ENCODE measurements at regions not wholly inside any gene's neighbourhood (a gene's known extent, or its start where the extent isn't known, plus 50 kb on each side); places are given as distances from the start of the nearest gene placed in this dataset.

GRCh38 chr21:16592381-16592780 lies 862.6 kb downstream of the USP25 start:
- no peak for DNase-seq (ENCODE audit: low spot score)
- Histone ChIP-seq H3K79me2 (replicated peaks; ENCODE audit: insufficient read depth) (no peaks in the 10 kb centered on the region), H3K36me3 (ENCODE audit: insufficient read depth) (no peaks in the 10 kb centered on the region), H3K4me1 (ENCODE audit: insufficient read depth) (peaks cover 11% of the 10 kb centered on the region), H3K9me2 (ENCODE audit: insufficient read depth) (no peaks in the 10 kb centered on the region), H3K27ac (ENCODE audit: low read depth) (no peak overlapping the region), H3K27me3 (ENCODE audit: insufficient read depth) (no peaks in the 10 kb centered on the region), H3K4me2 (no peak overlapping the region), H3F3A (replicated peaks; ENCODE audit: low read depth) (no peaks in the 10 kb centered on the region), H2AFZ (no peak overlapping the region), H3K4me3 (no peak overlapping the region), H4K20me1 (replicated peaks; ENCODE audit: insufficient read depth) (no peaks in the 10 kb centered on the region)
- Mint-ChIP-seq H3K4me3 (no peak overlapping the region), H3K27me3 (ENCODE audit: insufficient read depth, low read depth, poor library complexity) (no peaks in the 10 kb centered on the region), H3K4me1 (peaks cover 7% of the 10 kb centered on the region; the same call in 2 of the 3 replicates), H3K36me3 (ENCODE audit: low read depth) (no peaks in the 10 kb centered on the region), H3K9me3 (no peaks in the 10 kb centered on the region), H3K27ac (no peak overlapping the region)
- ATAC-seq: no peak
- TF ChIP-seq, protein P1, sequence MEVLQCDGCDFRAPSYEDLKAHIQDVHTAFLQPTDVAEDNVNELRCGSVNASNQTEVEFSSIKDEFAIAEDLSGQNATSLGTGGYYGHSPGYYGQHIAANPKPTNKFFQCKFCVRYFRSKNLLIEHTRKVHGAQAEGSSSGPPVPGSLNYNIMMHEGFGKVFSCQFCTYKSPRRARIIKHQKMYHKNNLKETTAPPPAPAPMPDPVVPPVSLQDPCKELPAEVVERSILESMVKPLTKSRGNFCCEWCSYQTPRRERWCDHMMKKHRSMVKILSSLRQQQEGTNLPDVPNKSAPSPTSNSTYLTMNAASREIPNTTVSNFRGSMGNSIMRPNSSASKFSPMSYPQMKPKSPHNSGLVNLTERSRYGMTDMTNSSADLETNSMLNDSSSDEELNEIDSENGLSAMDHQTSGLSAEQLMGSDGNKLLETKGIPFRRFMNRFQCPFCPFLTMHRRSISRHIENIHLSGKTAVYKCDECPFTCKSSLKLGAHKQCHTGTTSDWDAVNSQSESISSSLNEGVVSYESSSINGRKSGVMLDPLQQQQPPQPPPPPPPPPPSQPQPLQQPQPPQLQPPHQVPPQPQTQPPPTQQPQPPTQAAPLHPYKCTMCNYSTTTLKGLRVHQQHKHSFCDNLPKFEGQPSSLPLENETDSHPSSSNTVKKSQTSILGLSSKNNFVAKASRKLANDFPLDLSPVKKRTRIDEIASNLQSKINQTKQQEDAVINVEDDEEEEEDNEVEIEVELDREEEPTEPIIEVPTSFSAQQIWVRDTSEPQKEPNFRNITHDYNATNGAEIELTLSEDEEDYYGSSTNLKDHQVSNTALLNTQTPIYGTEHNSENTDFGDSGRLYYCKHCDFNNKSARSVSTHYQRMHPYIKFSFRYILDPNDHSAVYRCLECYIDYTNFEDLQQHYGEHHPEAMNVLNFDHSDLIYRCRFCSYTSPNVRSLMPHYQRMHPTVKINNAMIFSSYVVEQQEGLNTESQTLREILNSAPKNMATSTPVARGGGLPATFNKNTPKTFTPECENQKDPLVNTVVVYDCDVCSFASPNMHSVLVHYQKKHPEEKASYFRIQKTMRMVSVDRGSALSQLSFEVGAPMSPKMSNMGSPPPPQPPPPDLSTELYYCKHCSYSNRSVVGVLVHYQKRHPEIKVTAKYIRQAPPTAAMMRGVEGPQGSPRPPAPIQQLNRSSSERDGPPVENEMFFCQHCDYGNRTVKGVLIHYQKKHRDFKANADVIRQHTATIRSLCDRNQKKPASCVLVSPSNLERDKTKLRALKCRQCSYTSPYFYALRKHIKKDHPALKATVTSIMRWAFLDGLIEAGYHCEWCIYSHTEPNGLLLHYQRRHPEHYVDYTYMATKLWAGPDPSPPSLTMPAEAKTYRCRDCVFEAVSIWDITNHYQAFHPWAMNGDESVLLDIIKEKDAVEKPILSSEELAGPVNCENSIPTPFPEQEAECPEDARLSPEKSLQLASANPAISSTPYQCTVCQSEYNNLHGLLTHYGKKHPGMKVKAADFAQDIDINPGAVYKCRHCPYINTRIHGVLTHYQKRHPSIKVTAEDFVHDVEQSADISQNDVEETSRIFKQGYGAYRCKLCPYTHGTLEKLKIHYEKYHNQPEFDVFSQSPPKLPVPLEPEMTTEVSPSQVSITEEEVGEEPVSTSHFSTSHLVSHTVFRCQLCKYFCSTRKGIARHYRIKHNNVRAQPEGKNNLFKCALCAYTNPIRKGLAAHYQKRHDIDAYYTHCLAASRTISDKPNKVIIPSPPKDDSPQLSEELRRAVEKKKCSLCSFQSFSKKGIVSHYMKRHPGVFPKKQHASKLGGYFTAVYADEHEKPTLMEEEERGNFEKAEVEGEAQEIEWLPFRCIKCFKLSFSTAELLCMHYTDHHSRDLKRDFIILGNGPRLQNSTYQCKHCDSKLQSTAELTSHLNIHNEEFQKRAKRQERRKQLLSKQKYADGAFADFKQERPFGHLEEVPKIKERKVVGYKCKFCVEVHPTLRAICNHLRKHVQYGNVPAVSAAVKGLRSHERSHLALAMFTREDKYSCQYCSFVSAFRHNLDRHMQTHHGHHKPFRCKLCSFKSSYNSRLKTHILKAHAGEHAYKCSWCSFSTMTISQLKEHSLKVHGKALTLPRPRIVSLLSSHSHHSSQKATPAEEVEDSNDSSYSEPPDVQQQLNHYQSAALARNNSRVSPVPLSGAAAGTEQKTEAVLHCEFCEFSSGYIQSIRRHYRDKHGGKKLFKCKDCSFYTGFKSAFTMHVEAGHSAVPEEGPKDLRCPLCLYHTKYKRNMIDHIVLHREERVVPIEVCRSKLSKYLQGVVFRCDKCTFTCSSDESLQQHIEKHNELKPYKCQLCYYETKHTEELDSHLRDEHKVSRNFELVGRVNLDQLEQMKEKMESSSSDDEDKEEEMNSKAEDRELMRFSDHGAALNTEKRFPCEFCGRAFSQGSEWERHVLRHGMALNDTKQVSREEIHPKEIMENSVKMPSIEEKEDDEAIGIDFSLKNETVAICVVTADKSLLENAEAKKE (CRISPR knock-in tag; IDR thresholded peaks at IDR 0.05): no peak
- TF ChIP-seq NANOG (IDR thresholded peaks at IDR 0.05; ENCODE audit: borderline replicate concordance) (no peak), STAT1 (IDR thresholded peaks at IDR 0.05; ENCODE audit: unreplicated experiment) (no peak), CREB1 (CRISPR knock-in tag; IDR thresholded peaks at IDR 0.05; ENCODE audit: low read depth) (no peak), ETS1 (IDR thresholded peaks at IDR 0.05) (no peak), POLR2AphosphoS5 (IDR thresholded peaks at IDR 0.05; ENCODE audit: low read depth) (no peak), ZNF114 (CRISPR knock-in tag; IDR thresholded peaks at IDR 0.05) (no peak), EZH2 (IDR thresholded peaks at IDR 0.05; ENCODE audit: low read depth, unreplicated experiment) (no peak), EZH2phosphoT487 (IDR thresholded peaks at IDR 0.05; ENCODE audit: unreplicated experiment) (no peak), ZNF331 (CRISPR knock-in tag; IDR thresholded peaks at IDR 0.05; ENCODE audit: low read depth) (no peak), JUNB (IDR thresholded peaks at IDR 0.05; ENCODE audit: unreplicated experiment) (no peak)
- TF ChIP-seq, protein P2, sequence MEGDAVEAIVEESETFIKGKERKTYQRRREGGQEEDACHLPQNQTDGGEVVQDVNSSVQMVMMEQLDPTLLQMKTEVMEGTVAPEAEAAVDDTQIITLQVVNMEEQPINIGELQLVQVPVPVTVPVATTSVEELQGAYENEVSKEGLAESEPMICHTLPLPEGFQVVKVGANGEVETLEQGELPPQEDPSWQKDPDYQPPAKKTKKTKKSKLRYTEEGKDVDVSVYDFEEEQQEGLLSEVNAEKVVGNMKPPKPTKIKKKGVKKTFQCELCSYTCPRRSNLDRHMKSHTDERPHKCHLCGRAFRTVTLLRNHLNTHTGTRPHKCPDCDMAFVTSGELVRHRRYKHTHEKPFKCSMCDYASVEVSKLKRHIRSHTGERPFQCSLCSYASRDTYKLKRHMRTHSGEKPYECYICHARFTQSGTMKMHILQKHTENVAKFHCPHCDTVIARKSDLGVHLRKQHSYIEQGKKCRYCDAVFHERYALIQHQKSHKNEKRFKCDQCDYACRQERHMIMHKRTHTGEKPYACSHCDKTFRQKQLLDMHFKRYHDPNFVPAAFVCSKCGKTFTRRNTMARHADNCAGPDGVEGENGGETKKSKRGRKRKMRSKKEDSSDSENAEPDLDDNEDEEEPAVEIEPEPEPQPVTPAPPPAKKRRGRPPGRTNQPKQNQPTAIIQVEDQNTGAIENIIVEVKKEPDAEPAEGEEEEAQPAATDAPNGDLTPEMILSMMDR (conservative IDR thresholded peaks at IDR 0.05; ENCODE audit: low read depth in 2 of 2): no peak
- TF ChIP-seq, protein P3, sequence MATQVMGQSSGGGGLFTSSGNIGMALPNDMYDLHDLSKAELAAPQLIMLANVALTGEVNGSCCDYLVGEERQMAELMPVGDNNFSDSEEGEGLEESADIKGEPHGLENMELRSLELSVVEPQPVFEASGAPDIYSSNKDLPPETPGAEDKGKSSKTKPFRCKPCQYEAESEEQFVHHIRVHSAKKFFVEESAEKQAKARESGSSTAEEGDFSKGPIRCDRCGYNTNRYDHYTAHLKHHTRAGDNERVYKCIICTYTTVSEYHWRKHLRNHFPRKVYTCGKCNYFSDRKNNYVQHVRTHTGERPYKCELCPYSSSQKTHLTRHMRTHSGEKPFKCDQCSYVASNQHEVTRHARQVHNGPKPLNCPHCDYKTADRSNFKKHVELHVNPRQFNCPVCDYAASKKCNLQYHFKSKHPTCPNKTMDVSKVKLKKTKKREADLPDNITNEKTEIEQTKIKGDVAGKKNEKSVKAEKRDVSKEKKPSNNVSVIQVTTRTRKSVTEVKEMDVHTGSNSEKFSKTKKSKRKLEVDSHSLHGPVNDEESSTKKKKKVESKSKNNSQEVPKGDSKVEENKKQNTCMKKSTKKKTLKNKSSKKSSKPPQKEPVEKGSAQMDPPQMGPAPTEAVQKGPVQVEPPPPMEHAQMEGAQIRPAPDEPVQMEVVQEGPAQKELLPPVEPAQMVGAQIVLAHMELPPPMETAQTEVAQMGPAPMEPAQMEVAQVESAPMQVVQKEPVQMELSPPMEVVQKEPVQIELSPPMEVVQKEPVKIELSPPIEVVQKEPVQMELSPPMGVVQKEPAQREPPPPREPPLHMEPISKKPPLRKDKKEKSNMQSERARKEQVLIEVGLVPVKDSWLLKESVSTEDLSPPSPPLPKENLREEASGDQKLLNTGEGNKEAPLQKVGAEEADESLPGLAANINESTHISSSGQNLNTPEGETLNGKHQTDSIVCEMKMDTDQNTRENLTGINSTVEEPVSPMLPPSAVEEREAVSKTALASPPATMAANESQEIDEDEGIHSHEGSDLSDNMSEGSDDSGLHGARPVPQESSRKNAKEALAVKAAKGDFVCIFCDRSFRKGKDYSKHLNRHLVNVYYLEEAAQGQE (IDR thresholded peaks at IDR 0.05; ENCODE audit: unreplicated experiment): no peak

Measured in GM23338 (cell line).